ENCODE measurements at regions not wholly inside any gene's neighbourhood (a gene's known extent, or its start where the extent isn't known, plus 50 kb on each side); places are given as distances from the start of the nearest gene placed in this dataset.
"Not testable (repeated sequence)": the region's sequence is repeated elsewhere in the genome, so short reads cannot be mapped to it uniquely, and the experiment has no call there.

DNA sequence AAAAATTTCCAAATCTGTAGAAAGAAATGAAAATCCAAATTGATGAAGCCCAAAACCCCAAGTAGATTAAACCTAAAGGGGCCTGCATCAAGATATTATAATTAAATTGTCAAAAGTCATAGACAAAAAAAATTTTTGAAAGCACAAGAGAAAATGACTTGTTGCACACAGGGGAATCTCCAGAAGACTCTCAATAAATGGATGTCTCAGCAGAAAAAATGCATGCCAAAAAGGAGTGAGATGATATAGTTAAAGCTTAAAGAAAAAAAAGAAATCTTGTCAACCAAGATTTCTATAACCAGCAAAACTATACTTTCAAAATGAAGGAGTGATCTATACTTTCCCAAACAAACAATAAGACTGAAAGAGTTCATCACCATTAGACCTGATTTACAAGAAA is 393.2 kb upstream of the SPAG17 start:
- ChIA-PET CTCF (no interaction called here), POLR2A (no interaction called here)

GRCh38 chr1:118575060-118575459 is 390.0 kb upstream of the SPAG17 start:
- ChIA-PET CTCF (no interaction called here), POLR2A (no interaction called here)

DNA sequence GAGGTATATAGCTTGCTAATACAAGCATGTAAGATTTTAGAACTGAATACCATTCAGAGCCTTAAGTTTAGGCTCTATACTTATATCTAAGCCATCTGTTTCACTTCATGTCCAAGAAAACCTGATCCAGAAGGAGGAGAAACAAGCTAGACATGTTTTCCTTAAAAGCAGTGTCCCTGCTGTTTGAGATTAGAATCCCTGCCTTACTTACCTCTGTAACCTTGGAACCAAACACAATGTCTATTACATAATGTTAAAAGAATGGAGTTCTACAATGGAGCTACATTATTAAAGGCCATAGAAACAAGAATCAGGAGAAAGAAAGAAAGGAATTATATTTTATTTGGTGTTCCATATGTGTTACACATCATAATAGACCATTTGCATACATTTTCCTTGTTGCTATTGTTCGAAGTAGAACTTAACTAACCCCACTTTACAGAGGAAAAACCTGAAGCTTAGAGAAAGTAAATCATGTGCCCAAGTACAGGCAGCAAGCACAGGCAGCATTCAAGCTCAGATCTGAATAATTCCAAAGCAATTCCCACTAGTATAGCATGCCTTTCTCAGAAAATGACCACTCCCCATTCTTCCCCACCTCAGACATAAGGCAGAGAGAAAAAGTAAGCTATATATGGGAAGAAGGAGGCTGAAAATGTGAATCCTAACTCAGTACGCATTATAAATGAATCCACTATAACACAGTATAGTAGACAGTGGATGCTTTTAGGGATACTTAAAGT is 380.1 kb upstream of the SPAG17 start:
- ChIA-PET CTCF (no interaction called here), POLR2A (no interaction called here)

DNA sequence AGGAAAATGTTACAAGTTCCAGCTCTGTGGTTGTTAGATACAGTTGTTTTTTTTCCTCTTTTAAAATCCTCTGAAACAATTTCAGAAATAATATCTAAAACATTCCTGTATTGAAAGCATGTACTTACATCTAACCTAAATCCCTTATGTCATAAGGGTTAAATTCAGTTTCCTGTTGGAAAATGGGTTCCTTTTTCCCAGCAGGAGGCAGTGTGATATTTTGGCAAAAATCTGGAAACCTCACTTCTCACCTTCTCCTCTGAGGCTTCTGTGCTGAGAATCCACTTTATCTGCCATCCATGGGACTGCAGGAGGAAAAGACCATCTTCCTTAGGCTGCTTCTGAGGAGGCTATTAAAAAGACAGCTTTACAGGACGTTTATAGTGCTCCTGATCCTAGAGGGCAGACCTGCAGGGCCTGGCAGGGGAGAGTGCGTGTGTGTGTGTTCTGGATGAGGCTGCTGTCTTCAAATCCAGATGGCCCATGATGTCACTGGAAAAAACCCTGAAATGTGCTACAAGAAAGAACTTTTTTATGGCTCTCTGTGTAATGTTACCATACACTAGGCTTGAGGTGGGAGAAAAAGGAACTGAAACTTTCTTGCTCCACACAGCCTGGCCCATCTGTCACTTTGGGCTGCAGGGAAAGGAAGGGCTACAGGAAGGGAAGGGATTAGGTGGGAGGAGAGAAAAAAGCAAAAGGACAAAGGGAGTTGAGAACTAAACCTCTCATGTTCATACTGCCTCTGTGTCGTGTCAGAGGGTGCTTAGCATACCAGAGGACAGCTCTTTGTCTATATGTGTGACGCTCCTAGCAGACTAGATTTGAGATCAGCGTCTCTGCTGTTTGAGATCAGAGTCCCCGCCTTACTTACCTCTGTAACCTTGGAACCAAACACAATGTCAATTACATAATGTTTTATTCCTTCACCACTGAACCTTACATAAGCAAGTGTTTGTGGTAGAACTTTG is 379.2 kb upstream of the SPAG17 start:
- POLR2A ChIA-PET = no interaction called here
- CTCF ChIA-PET = no interaction called here

GRCh38 chr1:118558933-118559332 is 373.9 kb upstream of the SPAG17 start:
- POLR2A ChIA-PET = no interaction called here
- CTCF ChIA-PET = no interaction called here

- ChIA-PET POLR2A (no interaction called here), CTCF (no interaction called here)
Measured at GRCh38 chr1:118556936-118557335, 371.9 kb upstream of the SPAG17 start.

DNA sequence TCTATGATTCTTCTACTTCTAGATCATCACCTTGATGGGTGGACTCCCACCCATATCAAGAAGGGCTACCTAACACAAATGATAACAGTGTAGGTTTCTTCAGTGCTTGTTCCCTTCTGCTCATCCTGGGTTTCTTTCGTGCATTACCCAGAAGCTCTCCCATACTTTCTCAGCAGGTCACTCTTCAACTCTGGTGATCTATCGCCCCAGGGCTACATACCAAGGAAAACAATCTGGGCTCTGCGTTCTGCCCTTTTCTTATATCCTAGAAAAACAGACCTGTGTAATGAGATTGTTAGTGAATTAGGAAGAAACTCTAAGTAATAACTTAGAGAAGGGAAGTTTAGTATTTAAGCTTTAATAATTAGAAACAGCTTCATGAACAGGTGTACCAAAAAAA is 370.6 kb upstream of the SPAG17 start:
- ChIA-PET POLR2A (no interaction called here), CTCF (no interaction called here)

DNA sequence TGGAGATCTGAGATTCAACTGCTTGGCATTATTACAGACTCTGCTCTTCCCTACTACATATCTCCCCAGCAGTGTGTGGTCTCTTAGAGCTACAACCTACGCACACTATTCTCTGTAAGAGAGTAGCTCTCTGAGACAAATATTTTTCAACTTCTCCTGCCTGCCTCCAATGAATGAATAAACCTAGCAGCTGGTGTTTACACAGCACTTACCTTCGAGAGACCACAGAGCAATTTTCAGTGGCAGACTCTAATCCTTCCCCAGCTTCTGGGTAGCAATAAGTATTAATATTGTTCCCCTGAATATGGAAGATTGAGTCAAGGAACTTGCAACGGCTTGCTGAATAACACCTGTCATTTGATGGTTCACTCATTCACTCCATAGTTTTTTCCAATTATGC is 350.9 kb upstream of the SPAG17 start:
- ChIA-PET CTCF (no interaction called here), POLR2A (no interaction called here)

DNA sequence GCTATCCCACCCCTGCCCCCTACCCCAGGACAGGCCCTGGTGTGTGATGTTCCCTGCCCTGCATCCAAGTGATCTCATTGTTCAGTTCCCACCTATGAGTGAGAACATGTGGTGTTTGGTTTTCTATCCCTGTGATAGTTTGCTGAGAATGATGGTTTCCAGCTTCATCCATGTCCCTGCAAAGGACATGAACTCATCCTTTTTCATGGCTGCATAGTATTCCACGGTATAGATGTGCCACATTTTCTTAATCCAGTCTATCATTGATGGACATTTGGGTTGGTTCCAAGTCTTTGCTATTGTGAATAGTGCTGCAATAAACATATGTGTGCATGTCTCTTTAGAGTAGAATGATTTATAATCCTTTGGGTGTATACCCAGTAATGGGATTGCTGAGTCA is 326.9 kb upstream of the SPAG17 start:
- POLR2A ChIA-PET, CTCF ChIA-PET: not testable (repeated sequence)

GRCh38 chr1:118504867-118505266 is 319.8 kb upstream of the SPAG17 start:
- POLR2A ChIA-PET = no interaction called here
- CTCF ChIA-PET = no interaction called here

GRCh38 chr1:118504221-118504644 is 319.2 kb upstream of the SPAG17 start:
- ChIA-PET POLR2A (no interaction called here), CTCF (no interaction called here)

DNA sequence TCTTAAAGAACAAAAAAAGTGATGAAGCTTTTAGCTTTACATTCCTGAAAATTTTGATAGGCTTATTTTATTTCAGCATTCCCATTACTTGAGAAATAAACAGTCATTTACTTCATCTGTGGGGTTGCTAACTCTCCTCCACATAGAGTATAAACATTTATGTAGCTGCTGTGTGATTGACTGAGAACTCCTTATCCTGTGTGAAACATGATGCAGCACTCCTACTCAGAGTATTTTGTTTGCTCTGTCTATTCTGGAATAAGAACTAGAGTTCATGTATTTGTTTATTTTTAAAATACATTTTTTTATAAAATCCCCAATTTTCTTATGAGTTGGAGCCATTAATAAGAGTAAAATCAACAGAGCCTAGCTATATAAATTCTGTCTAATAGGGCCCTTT is 318.7 kb upstream of the SPAG17 start:
- POLR2A ChIA-PET = no interaction called here
- CTCF ChIA-PET = no interaction called here

- ChIA-PET POLR2A (no interaction called here), CTCF (no interaction called here)
Measured at GRCh38 chr1:118494998-118495397, 310.0 kb upstream of the SPAG17 start.

- ChIA-PET CTCF (no interaction called here), POLR2A (no interaction called here)
Measured at GRCh38 chr1:118488787-118489186, 303.8 kb upstream of the SPAG17 start.

DNA sequence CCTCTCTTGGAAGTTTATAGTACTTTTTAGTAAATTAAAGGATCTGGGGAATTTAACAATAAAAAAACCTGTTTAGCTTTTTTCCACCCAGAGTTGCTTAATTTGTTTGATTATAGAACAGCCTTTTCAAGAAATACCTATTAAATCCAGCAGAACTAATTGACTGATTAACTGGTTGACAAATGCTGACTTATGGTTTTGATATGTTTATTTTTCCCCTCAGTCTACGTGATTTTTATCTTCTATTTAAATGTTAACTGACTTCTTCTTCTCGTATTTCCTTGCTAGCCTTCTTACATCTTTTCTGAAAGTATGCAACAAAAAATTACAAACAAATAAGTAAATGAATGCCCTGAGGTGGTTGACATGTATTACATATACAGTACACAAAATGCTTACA is 302.9 kb upstream of the SPAG17 start:
- POLR2A ChIA-PET = no interaction called here
- CTCF ChIA-PET = no interaction called here

GRCh38 chr1:118487091-118487490 is 302.1 kb upstream of the SPAG17 start:
- ChIA-PET CTCF (no interaction called here), POLR2A (no interaction called here)

DNA sequence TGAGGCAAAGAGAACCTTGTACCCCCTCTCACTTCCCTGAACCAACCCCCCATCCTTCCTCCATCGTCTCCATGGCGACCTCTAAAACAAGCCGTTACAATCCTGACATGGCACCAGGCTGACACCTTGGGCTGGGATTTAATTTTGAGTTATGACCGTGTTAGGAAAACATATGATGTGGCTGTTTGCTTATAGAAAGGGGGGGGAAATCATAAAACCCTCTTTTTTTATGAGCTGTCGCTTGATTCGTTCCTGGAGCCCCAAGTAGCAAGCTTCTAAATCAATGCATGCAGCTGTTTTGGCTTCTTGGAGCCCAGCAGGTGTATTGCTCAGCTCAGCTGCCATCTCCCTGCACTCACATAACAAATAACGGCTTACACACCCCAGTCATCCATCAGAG is 301.2 kb upstream of the SPAG17 start:
- ChIA-PET CTCF (no interaction called here), POLR2A (no interaction called here)

DNA sequence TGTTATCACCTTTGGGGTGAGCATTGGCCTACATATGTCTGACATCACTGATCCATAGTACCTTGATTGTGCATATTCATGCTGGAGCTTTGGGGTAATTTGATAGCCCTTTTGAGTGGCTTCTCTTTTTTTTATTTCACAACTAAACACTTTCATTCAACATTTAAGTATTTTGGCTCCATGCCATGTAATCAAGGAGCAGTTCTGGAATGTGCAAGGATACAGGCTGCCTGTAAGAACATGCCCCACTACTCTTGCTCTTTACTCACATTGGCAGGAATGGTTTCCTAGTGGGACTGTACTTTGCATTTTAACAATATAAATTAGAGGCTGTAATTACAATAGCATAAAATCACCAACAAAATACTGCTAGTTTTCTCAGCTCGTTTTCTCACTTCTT is 300.7 kb upstream of the SPAG17 start:
- CTCF ChIA-PET = no interaction called here
- POLR2A ChIA-PET = no interaction called here

GRCh38 chr1:118484893-118485292 is 299.9 kb upstream of the SPAG17 start:
- ChIA-PET CTCF (no interaction called here), POLR2A (no interaction called here)

GRCh38 chr1:118483245-118484006 is 298.4 kb upstream of the SPAG17 start:
- ChIA-PET POLR2A (no interaction called here), CTCF (no interaction called here)

- ChIA-PET CTCF (no interaction called here), POLR2A (no interaction called here)
Measured at GRCh38 chr1:118481126-118481525, 296.1 kb upstream of the SPAG17 start.
